GM21390 (cell line): ENCODE measurements at regions not wholly inside any gene's neighbourhood (a gene's known extent, or its start where the extent isn't known, plus 50 kb on each side); places are given as distances from the start of the nearest gene placed in this dataset.
"Not testable (repeated sequence)": the region's sequence is repeated elsewhere in the genome, so short reads cannot be mapped to it uniquely, and the experiment has no call there.

Source experiments
- ATAC-seq: cut with Tn5 transposase; IDR thresholded peaks from one replicate; pipeline ENCODE4 v1.9.1; 2021; ENCODE audit not compliant: unreplicated experiment

GRCh38 chr13:50720861-50721671 is 122.4 kb downstream of the DLEU7 start:
- no peak for ATAC-seq

- ATAC-seq = no peak
Measured at GRCh38 chr13:50721672-50721992, 121.9 kb downstream of the DLEU7 start.

DNA sequence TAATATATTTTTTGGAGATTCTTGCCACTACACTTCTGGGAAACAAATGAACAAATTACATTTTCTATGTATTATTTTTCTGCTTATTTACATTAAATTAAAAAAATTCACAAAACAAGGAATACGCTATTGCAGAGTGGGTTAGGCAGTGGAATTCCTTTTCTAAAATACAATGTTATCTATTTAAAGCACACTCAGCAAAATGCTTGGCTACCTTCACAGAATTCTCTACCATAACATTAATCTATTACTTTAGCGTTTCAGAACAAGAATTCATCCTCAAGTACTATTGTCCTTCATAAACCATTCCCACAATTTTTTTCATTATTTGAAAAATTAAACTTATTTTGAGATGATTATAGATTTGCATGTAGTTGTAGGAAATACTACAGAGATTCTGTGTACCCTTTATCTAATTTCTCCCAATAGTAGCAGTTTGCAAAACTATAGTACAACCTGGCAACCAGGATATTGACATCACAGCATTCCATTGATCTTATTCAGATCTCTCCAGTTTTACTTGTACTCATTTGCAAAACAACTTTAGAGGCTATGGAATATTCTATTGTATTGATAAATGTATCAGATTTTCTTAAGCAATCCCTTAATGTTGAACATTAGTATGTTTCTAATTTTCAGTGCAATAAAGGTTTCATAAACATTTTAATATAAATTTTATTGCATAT is 120.9 kb downstream of the DLEU7 start:
- no peak for ATAC-seq

- ATAC-seq = no peak
Measured at GRCh38 chr13:50724438-50724837, 119.1 kb downstream of the DLEU7 start.

DNA sequence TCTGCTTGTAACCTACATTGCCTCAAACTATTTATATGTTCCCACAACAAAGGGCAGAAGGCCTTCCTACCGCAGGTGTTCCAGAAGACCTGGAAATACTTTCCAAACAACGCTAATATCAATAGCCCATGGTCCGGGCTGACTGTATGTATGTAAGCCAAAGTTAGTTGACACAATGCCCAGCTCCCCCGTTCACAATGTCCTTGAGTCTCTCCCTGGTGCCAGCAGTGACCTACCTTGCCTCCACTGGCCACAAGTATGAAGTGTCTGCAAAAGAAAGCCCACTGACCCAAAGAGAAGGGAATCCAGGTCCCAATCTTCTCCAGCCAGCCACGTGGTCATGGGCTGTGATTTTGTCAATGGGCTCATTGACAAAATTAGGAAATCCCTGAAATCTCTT is 118.6 kb downstream of the DLEU7 start:
- no peak for ATAC-seq

GRCh38 chr13:50726164-50726563 is 117.3 kb downstream of the DLEU7 start:
- ATAC-seq = no peak

GRCh38 chr13:50729177-50729576 is 114.3 kb downstream of the DLEU7 start:
- no peak for ATAC-seq

DNA sequence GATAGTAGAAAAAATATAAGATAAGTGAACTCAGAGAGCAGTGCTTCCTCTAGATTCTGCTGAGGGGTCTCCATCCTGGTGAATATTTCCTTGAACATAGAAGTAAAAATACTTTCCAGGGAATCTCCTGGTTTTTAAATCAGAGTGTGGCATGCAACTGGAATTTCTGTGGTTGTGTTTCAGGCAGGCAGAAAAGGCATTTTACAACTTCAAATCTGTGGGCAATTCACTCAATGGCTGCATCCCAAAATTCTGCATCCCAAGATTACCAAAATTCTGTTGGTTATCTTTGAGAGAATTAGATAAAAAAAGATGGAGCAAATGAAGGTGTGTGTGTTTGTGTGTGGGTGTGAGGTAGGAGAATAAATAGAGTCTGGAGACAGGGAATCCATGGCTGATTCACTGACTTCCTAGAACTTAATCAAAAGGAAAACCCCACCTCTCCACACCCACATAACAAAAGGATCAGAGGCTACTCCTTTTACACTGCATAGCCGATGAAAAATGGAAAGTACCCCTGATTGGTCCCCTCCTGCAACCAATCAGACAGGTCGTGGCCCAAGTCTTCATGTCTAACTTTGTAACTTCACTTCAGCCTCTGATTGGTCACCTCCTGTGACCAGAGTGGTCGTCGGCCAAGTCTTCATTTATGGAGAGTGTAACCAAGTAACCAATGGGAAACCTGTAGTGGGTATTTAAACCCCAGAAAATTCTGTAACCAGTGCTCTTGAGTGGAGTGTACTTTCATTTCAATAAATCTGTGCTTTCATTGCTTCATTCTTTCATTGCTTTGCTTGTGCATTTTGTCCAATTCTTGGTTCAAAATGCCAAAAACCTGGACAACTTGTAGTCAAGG is 112.8 kb downstream of the DLEU7 start:
- ATAC-seq = no peak

GRCh38 chr13:50731400-50731799 is 112.1 kb downstream of the DLEU7 start:
- ATAC-seq = no peak

DNA sequence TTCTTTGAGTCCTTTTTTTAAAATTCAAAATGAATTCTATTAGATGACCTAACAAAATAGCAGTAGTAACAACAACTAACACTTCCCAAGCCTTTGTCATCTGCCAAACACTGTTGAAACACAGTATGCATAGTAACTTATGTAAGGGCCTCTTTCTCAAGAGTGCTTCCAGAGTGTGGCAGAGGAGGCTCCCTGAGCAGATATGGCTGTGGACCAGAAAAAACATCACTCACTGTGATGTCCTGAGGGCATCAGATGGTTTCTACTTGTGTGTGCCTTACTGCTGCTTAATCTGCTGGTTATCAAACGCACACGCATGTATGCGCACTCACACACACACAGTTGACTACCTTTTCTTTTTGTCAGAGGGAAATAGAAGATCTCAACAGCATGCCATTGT is 110.8 kb downstream of the DLEU7 start:
- no peak for ATAC-seq

DNA sequence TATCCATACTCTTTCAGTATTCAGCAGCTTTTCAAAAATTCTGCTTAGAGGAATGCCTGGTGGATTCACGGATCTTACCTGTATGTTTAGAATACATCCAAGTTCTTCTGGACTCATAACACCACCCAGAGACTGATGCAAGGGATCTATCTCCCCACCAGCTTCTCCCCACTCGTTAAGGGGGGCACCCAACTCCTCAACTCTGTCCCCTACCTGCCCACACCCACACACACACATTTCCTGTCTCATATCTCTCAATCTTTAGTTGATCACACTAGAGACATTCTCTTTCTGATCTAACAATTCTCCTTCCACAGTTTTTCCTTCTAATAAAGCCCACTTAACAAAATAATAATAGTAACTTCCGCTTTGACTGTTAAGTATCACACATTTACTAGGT is 110.1 kb downstream of the DLEU7 start:
- ATAC-seq = no peak

- no peak for ATAC-seq
Measured at GRCh38 chr13:50735071-50735470, 108.4 kb downstream of the DLEU7 start.

GRCh38 chr13:50740052-50740741 is 103.3 kb downstream of the DLEU7 start:
- ATAC-seq = no peak

DNA sequence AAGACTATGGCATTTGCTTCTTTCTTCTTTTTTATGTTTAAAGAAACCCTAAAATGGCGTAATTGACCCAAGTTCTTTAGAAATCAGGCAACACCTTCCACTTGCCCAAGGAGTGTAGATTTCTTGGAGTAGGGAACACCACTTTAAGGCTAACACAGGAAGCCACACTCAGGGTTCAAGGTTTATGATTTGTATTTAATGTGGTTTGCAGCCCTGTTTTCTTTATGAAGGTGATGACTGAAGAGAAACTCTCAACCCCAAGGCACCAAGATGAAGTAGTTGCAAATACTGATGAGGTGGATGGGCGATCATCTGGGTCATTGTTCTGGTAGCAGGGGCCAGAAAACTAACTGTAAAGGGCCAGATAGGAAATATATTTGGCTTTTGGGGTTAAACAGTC is 101.1 kb downstream of the DLEU7 start:
- ATAC-seq = no peak

GRCh38 chr13:50742968-50743367 is 100.5 kb downstream of the DLEU7 start:
- ATAC-seq = no peak

- no peak for ATAC-seq
Measured at GRCh38 chr13:50744116-50744660, 99.3 kb downstream of the DLEU7 start.

DNA sequence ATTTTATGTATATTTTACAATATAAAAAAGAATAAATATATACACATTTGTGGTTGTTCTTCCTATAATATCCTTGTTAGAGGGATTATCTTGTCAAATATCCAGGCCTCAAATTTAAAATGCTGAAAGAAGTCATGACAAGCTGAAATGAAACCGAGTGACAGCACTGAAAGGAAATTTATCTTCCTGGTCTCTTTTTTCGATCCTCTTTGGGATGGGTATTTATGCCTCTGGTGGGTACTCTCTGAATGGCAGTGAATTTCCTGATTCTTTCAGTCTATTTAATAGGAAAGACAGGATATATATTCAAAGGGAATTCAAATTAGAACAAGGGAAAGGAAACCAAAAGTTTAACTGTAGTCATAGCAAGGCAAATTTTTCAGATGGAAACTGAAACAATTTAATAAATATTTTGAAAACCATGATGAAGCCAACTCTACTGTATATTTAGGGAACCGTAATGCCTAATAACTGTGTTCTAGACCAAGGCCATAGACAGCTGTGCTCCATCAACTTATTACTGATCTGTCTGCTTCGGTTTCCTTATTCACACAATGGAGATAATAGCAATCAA is 97.9 kb downstream of the DLEU7 start:
- no peak for ATAC-seq

GRCh38 chr13:50747737-50748350 is 95.6 kb downstream of the DLEU7 start:
- ATAC-seq = no peak

GRCh38 chr13:50753221-50753620 is 90.3 kb downstream of the DLEU7 start:
- not testable (repeated sequence) for ATAC-seq
